RWPE2 (cell line): ENCODE measurements at regions not wholly inside any gene's neighbourhood (a gene's known extent, or its start where the extent isn't known, plus 50 kb on each side); places are given as distances from the start of the nearest gene placed in this dataset.
A peak's percentile ranks its signal among the peaks of the same experiment; 100 is the strongest.

Source experiments
- ATAC-seq: fragments of 200-7000 bp; cut with Tn5 transposase; 3 replicates; pipeline ENCODE4 v1.9.1; 2021; ENCODE audit warnings: low read depth
- DNase-seq: peaks from one replicate; pipeline ENCODE4 v3.0.0-alpha.2; 2020; ENCODE audit warnings: low spot score
- H3K27ac ChIP-seq: fragments of 450-650 bp; 2 replicates; pipeline ENCODE4 v1.5.1; 2017; ENCODE audit warnings: mild to moderate bottlenecking; ENCODE audit not compliant: poor library complexity, severe bottlenecking
- H3K27me3 ChIP-seq: fragments of 250-450 bp; sonication (Bioruptor Pico); 2 replicates; pipeline ENCODE4 v1.5.1; 2021; ENCODE audit warnings: mild to moderate bottlenecking, moderate library complexity; ENCODE audit not compliant: insufficient read depth, poor library complexity, severe bottlenecking
- H3K36me3 ChIP-seq: fragments of 250-450 bp; sonication (Bioruptor Pico); 2 replicates; pipeline ENCODE4 v1.5.1; 2020; ENCODE audit warnings: low read depth, mild to moderate bottlenecking, moderate library complexity
- H3K4me1 ChIP-seq: fragments of 250-450 bp; sonication (Bioruptor Pico); 2 replicates; pipeline ENCODE4 v1.5.1; 2021; ENCODE audit warnings: mild to moderate bottlenecking, moderate library complexity; ENCODE audit not compliant: insufficient read depth, poor library complexity, severe bottlenecking
- H3K4me3 ChIP-seq: fragments of 250-450 bp; sonication (Bioruptor Pico); 2 replicates; pipeline ENCODE4 v1.5.1; 2021; ENCODE audit warnings: mild to moderate bottlenecking, moderate library complexity; ENCODE audit not compliant: severe bottlenecking
- H3K9me3 ChIP-seq: fragments of 250-450 bp; sonication (Bioruptor Pico); 2 replicates; pipeline ENCODE4 v1.5.1; 2021; ENCODE audit warnings: mild to moderate bottlenecking, moderate library complexity; ENCODE audit not compliant: severe bottlenecking
- CTCF ChIP-seq: fragments of 450-650 bp; IDR thresholded peaks from one replicate; pipeline ENCODE4 v1.5.1; 2017; ENCODE audit warnings: mild to moderate bottlenecking, moderate library complexity; ENCODE audit not compliant: poor library complexity, severe bottlenecking

- DNase-seq (no peak), ATAC-seq (no peak)
- no peaks in the 10 kb centered on the region for H3K36me3 ChIP-seq
- H3K9me3 ChIP-seq = no peaks in the 10 kb centered on the region
- TF ChIP-seq CTCF = no peak
- H3K4me1 ChIP-seq = no peaks in the 10 kb centered on the region
- H3K27ac ChIP-seq = no peak overlapping the region
- no peaks in the 10 kb centered on the region for H3K27me3 ChIP-seq
- H3K4me3 ChIP-seq = no peak overlapping the region
These were observed 263.4 kb downstream of the FOXD2 start for GRCh38 chr1:47701283-47701682.

- Histone ChIP-seq H3K9me3 (no peaks in the 10 kb centered on the region), H3K4me1 (no peaks in the 10 kb centered on the region), H3K36me3 (no peaks in the 10 kb centered on the region), H3K4me3 (no peak overlapping the region), H3K27me3 (no peaks in the 10 kb centered on the region), H3K27ac (no peak overlapping the region)
- ATAC-seq = no peak
- TF ChIP-seq CTCF = no peak
- no peak for DNase-seq
These were observed 264.1 kb downstream of the FOXD2 start for GRCh38 chr1:47701741-47702515.

- Histone ChIP-seq H3K36me3 (no peaks in the 10 kb centered on the region), H3K9me3 (no peaks in the 10 kb centered on the region), H3K27ac (no peak overlapping the region), H3K27me3 (peaks cover 11% of the 10 kb centered on the region), H3K4me1 (no peaks in the 10 kb centered on the region), H3K4me3 (no peak overlapping the region)
- ATAC-seq (no peak), DNase-seq (no peak)
- TF ChIP-seq CTCF = no peak
These were observed 265.4 kb downstream of the FOXD2 start for GRCh38 chr1:47703156-47703825.

- Histone ChIP-seq H3K4me3 (no peak overlapping the region), H3K36me3 (no peaks in the 10 kb centered on the region), H3K4me1 (no peaks in the 10 kb centered on the region), H3K9me3 (no peaks in the 10 kb centered on the region), H3K27ac (no peak overlapping the region), H3K27me3 (peaks cover 19% of the 10 kb centered on the region)
- peak; percentile 18 for TF ChIP-seq CTCF
- DNase-seq (no peak), ATAC-seq (no peak; the same call in 2 of the 3 replicates)
These were observed 266.2 kb downstream of the FOXD2 start for GRCh38 chr1:47703981-47704596.
